HL-60 (cell line): ENCODE measurements at regions not wholly inside any gene's neighbourhood (a gene's known extent, or its start where the extent isn't known, plus 50 kb on each side); places are given as distances from the start of the nearest gene placed in this dataset.
"Not testable (repeated sequence)": the region's sequence is repeated elsewhere in the genome, so short reads cannot be mapped to it uniquely, and the experiment has no call there.

Experiments
- GABPA ChIP-seq: IDR thresholded peaks from 2 replicates; pipeline ENCODE4 v1.6.1; 2012; ENCODE audit warnings: low read depth
- POLR2AphosphoS5 ChIP-seq: IDR thresholded peaks from 2 replicates; pipeline ENCODE4 v1.6.1; 2012; ENCODE audit warnings: low read depth
- SPI1 ChIP-seq: IDR thresholded peaks from 2 replicates; pipeline ENCODE4 v1.6.1; 2012; ENCODE audit warnings: low read depth, mild to moderate bottlenecking, borderline replicate concordance
- TF ChIP-seq, protein P1 (sequence below): IDR thresholded peaks from one replicate; pipeline ENCODE4 v1.5.1; 2011; ENCODE audit warnings: low read length, control low read depth, inconsistent platforms; ENCODE audit not compliant: insufficient read depth
- TF ChIP-seq, protein P2 (sequence below): IDR thresholded peaks from 2 replicates; pipeline ENCODE4 v1.6.1; 2012; ENCODE audit warnings: low read depth; ENCODE audit not compliant: insufficient replicate concordance

GRCh38 chr6:141746324-141746723, 386.4 kb upstream of the GJE1 start:
- TF ChIP-seq, protein P1, sequence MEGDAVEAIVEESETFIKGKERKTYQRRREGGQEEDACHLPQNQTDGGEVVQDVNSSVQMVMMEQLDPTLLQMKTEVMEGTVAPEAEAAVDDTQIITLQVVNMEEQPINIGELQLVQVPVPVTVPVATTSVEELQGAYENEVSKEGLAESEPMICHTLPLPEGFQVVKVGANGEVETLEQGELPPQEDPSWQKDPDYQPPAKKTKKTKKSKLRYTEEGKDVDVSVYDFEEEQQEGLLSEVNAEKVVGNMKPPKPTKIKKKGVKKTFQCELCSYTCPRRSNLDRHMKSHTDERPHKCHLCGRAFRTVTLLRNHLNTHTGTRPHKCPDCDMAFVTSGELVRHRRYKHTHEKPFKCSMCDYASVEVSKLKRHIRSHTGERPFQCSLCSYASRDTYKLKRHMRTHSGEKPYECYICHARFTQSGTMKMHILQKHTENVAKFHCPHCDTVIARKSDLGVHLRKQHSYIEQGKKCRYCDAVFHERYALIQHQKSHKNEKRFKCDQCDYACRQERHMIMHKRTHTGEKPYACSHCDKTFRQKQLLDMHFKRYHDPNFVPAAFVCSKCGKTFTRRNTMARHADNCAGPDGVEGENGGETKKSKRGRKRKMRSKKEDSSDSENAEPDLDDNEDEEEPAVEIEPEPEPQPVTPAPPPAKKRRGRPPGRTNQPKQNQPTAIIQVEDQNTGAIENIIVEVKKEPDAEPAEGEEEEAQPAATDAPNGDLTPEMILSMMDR: not testable (repeated sequence)
- TF ChIP-seq POLR2AphosphoS5, GABPA, SPI1: not testable (repeated sequence)
- TF ChIP-seq, protein P2, sequence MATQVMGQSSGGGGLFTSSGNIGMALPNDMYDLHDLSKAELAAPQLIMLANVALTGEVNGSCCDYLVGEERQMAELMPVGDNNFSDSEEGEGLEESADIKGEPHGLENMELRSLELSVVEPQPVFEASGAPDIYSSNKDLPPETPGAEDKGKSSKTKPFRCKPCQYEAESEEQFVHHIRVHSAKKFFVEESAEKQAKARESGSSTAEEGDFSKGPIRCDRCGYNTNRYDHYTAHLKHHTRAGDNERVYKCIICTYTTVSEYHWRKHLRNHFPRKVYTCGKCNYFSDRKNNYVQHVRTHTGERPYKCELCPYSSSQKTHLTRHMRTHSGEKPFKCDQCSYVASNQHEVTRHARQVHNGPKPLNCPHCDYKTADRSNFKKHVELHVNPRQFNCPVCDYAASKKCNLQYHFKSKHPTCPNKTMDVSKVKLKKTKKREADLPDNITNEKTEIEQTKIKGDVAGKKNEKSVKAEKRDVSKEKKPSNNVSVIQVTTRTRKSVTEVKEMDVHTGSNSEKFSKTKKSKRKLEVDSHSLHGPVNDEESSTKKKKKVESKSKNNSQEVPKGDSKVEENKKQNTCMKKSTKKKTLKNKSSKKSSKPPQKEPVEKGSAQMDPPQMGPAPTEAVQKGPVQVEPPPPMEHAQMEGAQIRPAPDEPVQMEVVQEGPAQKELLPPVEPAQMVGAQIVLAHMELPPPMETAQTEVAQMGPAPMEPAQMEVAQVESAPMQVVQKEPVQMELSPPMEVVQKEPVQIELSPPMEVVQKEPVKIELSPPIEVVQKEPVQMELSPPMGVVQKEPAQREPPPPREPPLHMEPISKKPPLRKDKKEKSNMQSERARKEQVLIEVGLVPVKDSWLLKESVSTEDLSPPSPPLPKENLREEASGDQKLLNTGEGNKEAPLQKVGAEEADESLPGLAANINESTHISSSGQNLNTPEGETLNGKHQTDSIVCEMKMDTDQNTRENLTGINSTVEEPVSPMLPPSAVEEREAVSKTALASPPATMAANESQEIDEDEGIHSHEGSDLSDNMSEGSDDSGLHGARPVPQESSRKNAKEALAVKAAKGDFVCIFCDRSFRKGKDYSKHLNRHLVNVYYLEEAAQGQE: not testable (repeated sequence)
